ENCODE measurements at regions not wholly inside any gene's neighbourhood (a gene's known extent, or its start where the extent isn't known, plus 50 kb on each side); places are given as distances from the start of the nearest gene placed in this dataset.

DNA sequence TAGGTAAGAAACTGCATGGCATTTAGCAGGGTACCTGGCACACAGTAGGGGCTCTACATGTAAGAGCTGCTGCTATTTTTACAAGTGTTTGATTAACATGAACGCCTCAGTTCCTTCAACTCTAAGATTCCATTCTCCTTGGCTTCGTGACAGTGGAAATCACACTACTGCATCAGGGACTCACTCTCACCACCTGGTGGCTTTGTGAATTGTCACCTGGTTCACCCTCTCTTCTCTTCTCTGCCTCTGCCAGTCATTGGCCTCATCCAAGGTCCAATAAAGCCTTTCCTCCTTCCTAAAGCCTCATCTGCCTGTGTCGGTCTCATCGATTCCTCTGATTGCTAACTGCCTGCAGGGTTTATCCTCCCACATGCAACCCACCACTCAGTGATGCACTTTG lies 476.4 kb downstream of the VRK1 start (continued):
- TF ChIP-seq, protein P1, sequence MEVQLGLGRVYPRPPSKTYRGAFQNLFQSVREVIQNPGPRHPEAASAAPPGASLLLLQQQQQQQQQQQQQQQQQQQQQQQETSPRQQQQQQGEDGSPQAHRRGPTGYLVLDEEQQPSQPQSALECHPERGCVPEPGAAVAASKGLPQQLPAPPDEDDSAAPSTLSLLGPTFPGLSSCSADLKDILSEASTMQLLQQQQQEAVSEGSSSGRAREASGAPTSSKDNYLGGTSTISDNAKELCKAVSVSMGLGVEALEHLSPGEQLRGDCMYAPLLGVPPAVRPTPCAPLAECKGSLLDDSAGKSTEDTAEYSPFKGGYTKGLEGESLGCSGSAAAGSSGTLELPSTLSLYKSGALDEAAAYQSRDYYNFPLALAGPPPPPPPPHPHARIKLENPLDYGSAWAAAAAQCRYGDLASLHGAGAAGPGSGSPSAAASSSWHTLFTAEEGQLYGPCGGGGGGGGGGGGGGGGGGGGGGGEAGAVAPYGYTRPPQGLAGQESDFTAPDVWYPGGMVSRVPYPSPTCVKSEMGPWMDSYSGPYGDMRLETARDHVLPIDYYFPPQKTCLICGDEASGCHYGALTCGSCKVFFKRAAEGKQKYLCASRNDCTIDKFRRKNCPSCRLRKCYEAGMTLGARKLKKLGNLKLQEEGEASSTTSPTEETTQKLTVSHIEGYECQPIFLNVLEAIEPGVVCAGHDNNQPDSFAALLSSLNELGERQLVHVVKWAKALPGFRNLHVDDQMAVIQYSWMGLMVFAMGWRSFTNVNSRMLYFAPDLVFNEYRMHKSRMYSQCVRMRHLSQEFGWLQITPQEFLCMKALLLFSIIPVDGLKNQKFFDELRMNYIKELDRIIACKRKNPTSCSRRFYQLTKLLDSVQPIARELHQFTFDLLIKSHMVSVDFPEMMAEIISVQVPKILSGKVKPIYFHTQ (CRISPR knock-in tag; IDR thresholded peaks at IDR 0.05), result no peak
- TF ChIP-seq RORB (CRISPR knock-in tag; IDR thresholded peaks at IDR 0.05) (no peak), RELA (CRISPR knock-in tag; IDR thresholded peaks at IDR 0.05; ENCODE audit: borderline replicate concordance) (no peak), NFATC4 (CRISPR knock-in tag; IDR thresholded peaks at IDR 0.05) (no peak), SP1 (CRISPR knock-in tag; conservative IDR thresholded peaks at IDR 0.05) (no peak), CBFB (CRISPR knock-in tag; IDR thresholded peaks at IDR 0.05; ENCODE audit: low read depth) (no peak)
- TF ChIP-seq, protein P2, sequence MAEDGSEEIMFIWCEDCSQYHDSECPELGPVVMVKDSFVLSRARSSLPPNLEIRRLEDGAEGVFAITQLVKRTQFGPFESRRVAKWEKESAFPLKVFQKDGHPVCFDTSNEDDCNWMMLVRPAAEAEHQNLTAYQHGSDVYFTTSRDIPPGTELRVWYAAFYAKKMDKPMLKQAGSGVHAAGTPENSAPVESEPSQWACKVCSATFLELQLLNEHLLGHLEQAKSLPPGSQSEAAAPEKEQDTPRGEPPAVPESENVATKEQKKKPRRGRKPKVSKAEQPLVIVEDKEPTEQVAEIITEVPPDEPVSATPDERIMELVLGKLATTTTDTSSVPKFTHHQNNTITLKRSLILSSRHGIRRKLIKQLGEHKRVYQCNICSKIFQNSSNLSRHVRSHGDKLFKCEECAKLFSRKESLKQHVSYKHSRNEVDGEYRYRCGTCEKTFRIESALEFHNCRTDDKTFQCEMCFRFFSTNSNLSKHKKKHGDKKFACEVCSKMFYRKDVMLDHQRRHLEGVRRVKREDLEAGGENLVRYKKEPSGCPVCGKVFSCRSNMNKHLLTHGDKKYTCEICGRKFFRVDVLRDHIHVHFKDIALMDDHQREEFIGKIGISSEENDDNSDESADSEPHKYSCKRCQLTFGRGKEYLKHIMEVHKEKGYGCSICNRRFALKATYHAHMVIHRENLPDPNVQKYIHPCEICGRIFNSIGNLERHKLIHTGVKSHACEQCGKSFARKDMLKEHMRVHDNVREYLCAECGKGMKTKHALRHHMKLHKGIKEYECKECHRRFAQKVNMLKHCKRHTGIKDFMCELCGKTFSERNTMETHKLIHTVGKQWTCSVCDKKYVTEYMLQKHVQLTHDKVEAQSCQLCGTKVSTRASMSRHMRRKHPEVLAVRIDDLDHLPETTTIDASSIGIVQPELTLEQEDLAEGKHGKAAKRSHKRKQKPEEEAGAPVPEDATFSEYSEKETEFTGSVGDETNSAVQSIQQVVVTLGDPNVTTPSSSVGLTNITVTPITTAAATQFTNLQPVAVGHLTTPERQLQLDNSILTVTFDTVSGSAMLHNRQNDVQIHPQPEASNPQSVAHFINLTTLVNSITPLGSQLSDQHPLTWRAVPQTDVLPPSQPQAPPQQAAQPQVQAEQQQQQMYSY (CRISPR knock-in tag; IDR thresholded peaks at IDR 0.05), result no peak
- TF ChIP-seq, protein P3, sequence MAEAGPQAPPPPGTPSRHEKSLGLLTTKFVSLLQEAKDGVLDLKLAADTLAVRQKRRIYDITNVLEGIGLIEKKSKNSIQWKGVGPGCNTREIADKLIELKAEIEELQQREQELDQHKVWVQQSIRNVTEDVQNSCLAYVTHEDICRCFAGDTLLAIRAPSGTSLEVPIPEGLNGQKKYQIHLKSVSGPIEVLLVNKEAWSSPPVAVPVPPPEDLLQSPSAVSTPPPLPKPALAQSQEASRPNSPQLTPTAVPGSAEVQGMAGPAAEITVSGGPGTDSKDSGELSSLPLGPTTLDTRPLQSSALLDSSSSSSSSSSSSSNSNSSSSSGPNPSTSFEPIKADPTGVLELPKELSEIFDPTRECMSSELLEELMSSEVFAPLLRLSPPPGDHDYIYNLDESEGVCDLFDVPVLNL (CRISPR knock-in tag; IDR thresholded peaks at IDR 0.05; ENCODE audit: borderline replicate concordance, low read depth), result no peak

DNA sequence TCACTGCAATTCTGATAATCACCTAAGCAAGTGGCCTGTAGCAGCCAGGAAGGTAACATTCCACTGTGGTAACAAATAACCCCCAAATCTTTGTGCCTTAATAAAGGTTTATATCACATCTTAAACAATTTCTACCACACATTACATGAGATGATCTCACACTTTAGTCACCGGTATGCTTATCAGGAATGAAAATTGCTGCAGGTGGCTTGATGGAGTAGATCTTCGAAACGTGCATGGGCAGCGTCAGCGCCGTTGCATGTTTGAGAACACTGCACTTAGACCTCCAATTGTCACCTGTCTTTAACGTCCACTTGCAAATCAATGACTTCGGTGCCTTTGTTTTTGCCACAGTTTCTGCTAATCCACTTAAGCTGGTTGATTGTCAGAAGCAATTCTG lies 477.4 kb downstream of the VRK1 start:
- H3K27ac Mint-ChIP-seq, result no peak overlapping the region
- no peaks in the 10 kb centered on the region for H3K36me3 Mint-ChIP-seq
- H3K27me3 Mint-ChIP-seq (ENCODE audit: low read depth), result no peaks in the 10 kb centered on the region; the same call in 1 of the 2 replicates
- H3K4me3 Mint-ChIP-seq, result no peak overlapping the region
- DNase-seq (ENCODE audit: low spot score) (no peak), ATAC-seq (no peak)
- ChIA-PET CTCF (no interaction called here), POLR2A (no interaction called here)
- TF ChIP-seq ZBTB21 (CRISPR knock-in tag; IDR thresholded peaks at IDR 0.05; ENCODE audit: borderline replicate concordance), result no peak
- no peak for TF ChIP-seq SMAD4 (CRISPR knock-in tag; IDR thresholded peaks at IDR 0.05)
- TF ChIP-seq, protein P4, sequence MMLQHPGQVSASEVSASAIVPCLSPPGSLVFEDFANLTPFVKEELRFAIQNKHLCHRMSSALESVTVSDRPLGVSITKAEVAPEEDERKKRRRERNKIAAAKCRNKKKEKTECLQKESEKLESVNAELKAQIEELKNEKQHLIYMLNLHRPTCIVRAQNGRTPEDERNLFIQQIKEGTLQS (CRISPR knock-in tag; conservative IDR thresholded peaks at IDR 0.05), result no peak
- peaks cover 5% of the 10 kb centered on the region; the same call in 1 of the 2 replicates for H3K9me3 Mint-ChIP-seq
- peaks cover 20% of the 10 kb centered on the region for H3K4me1 Mint-ChIP-seq

DNA sequence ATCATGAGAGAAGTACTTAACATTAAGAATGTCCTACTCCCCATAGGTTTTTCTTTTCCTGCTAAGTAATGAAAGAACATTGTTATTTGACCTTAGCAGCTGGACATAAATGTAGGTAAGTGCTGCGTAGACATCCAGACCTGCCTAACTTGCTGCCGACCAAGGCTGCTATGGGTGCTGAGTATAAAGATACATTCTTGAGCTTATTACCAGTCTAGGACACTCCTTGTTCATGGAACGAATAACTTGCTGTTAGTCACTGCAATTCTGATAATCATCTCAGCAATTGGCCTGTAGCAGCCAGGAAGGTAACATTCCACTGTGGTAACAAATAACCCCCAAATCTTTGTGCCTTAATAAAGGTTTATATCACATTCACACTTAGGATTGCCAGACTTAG lies 478.1 kb downstream of the VRK1 start:
- Mint-ChIP-seq H3K36me3 (no peaks in the 10 kb centered on the region), H3K27ac (no peak overlapping the region), H3K4me1 (peaks cover 25% of the 10 kb centered on the region), H3K4me3 (no peak overlapping the region), H3K27me3 (ENCODE audit: low read depth) (no peaks in the 10 kb centered on the region), H3K9me3 (peaks cover 2% of the 10 kb centered on the region; the same call in 1 of the 2 replicates)
- no peak for ATAC-seq
- DNase-seq (ENCODE audit: low spot score), result no peak
- TF ChIP-seq GRHL2 (CRISPR knock-in tag; IDR thresholded peaks at IDR 0.05; ENCODE audit: insufficient replicate concordance, severe bottlenecking), result no peak
- no peak for TF ChIP-seq HMGA2 (CRISPR knock-in tag; IDR thresholded peaks at IDR 0.05)
- no peak for TF ChIP-seq ZNF263 (CRISPR knock-in tag; IDR thresholded peaks at IDR 0.05; ENCODE audit: low read depth)
- TF ChIP-seq RORB (CRISPR knock-in tag; IDR thresholded peaks at IDR 0.05), result no peak
- CTCF ChIA-PET, result no interaction called here
- POLR2A ChIA-PET, result no interaction called here

Data from WTC11 (cell line).